ENCODE measurements at regions not wholly inside any gene's neighbourhood (a gene's known extent, or its start where the extent isn't known, plus 50 kb on each side); places are given as distances from the start of the nearest gene placed in this dataset.

DNA sequence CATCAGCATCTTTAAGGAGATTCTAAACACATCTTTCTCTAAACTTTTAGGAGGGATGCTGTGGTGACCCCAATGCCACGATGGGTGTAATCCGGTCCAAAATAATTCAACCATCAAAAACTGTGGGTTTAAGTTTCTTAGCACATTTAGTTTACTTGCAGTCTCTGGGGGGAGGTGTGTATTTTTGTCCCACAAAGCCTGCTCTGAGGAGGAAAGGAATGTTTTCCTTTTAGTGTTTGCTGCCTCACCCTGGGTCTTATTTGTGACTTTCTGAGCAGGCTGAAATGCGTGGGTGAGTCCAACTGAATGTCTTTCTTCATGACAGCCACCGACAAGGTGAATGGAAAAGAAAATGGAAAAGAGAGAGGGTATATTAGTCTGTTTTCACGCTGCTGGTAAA is 1324.7 kb downstream of the AACS start:
- TF ChIP-seq, protein P1, sequence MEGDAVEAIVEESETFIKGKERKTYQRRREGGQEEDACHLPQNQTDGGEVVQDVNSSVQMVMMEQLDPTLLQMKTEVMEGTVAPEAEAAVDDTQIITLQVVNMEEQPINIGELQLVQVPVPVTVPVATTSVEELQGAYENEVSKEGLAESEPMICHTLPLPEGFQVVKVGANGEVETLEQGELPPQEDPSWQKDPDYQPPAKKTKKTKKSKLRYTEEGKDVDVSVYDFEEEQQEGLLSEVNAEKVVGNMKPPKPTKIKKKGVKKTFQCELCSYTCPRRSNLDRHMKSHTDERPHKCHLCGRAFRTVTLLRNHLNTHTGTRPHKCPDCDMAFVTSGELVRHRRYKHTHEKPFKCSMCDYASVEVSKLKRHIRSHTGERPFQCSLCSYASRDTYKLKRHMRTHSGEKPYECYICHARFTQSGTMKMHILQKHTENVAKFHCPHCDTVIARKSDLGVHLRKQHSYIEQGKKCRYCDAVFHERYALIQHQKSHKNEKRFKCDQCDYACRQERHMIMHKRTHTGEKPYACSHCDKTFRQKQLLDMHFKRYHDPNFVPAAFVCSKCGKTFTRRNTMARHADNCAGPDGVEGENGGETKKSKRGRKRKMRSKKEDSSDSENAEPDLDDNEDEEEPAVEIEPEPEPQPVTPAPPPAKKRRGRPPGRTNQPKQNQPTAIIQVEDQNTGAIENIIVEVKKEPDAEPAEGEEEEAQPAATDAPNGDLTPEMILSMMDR (IDR thresholded peaks at IDR 0.05), result no peak
- no peak for TF ChIP-seq EZH2 (IDR thresholded peaks at IDR 0.05; ENCODE audit: borderline replicate concordance, insufficient read depth, low read depth, low read length, poor library complexity, severe bottlenecking)

Measured in B cell (primary cell).